Mesenchymal stem cell (in vitro differentiated cells and primary cell): ENCODE measurements at regions not wholly inside any gene's neighbourhood (a gene's known extent, or its start where the extent isn't known, plus 50 kb on each side); places are given as distances from the start of the nearest gene placed in this dataset.

Experiments used
- DNase-seq: peaks from one replicate; pipeline ENCODE4 v3.0.0-alpha.2; 2013
- H2AFZ ChIP-seq: one replicate; pipeline ENCODE4 v1.6.1; 2013; ENCODE audit warnings: low read depth, mild to moderate bottlenecking, control low read depth, inconsistent platforms, low read length, moderate library complexity
- H2AK5ac ChIP-seq: 2 replicates; pipeline ENCODE4 v1.6.1; 2013; ENCODE audit warnings: low read length, moderate library complexity, mild to moderate bottlenecking, inconsistent platforms; ENCODE audit not compliant: severe bottlenecking
- H2BK120ac ChIP-seq: one replicate; pipeline ENCODE4 v1.6.1; 2013; ENCODE audit warnings: low read depth, mild to moderate bottlenecking, inconsistent platforms, low read length, moderate library complexity
- H2BK12ac ChIP-seq, 2 experiments: one replicate each; pipeline ENCODE4 v1.6.1; 2013; ENCODE audit warnings: inconsistent platforms in 2 of 2, low read length in 2 of 2, mild to moderate bottlenecking in 2 of 2, moderate library complexity in 2 of 2, control low read depth in 1 of 2
- H2BK15ac ChIP-seq: one replicate; pipeline ENCODE4 v1.6.1; 2013; ENCODE audit warnings: mild to moderate bottlenecking, low read depth, inconsistent platforms; ENCODE audit not compliant: poor library complexity, severe bottlenecking
- H2BK5ac ChIP-seq: 2 replicates; pipeline ENCODE4 v1.6.1; 2013; ENCODE audit warnings: low read depth, mild to moderate bottlenecking, low read length, control low read depth, inconsistent platforms; ENCODE audit not compliant: poor library complexity, severe bottlenecking
- H3K14ac ChIP-seq, 2 experiments: one replicate each; pipeline ENCODE4 v1.6.1; 2013; ENCODE audit warnings: inconsistent platforms in 2 of 2, low read length in 2 of 2, control low read depth in 1 of 2, mild to moderate bottlenecking in 1 of 2, moderate library complexity in 1 of 2
- H3K18ac ChIP-seq, 2 experiments: one replicate each; pipeline ENCODE4 v1.6.1; 2013; ENCODE audit warnings: inconsistent platforms in 2 of 2, low read length in 2 of 2, control low read depth in 1 of 2, low read depth in 1 of 2, mild to moderate bottlenecking in 1 of 2
- H3K23ac ChIP-seq, 2 experiments: one replicate each; pipeline ENCODE4 v1.6.1; 2013; ENCODE audit warnings: inconsistent platforms in 2 of 2, low read length in 2 of 2, mild to moderate bottlenecking in 2 of 2, moderate library complexity in 2 of 2, control low read depth in 1 of 2
- H3K27ac ChIP-seq: 2 replicates; pipeline ENCODE4 v1.5.1; 2013; ENCODE audit warnings: mild to moderate bottlenecking, moderate library complexity, low read length, control low read depth, inconsistent platforms; ENCODE audit not compliant: poor library complexity, severe bottlenecking
- H3K27me3 ChIP-seq, 2 experiments: 2 replicates each; pipeline versions ENCODE4 v1.6.1 to v1.7.0; 2013; ENCODE audit warnings: low read length in 2 of 2, mild to moderate bottlenecking in 2 of 2, moderate library complexity in 2 of 2, control low read depth in 1 of 2, inconsistent platforms in 1 of 2; ENCODE audit not compliant: control insufficient read depth in 1 of 2, insufficient read depth in 1 of 2
- H3K36me3 ChIP-seq, 2 experiments: 2 replicates each; pipeline versions ENCODE4 v1.6.1 to v1.7.0; 2013; ENCODE audit warnings: low read length in 2 of 2, control low read depth in 1 of 2, inconsistent platforms in 1 of 2, low read depth in 1 of 2, mild to moderate bottlenecking in 1 of 2; ENCODE audit not compliant: insufficient read depth in 2 of 2, control insufficient read depth in 1 of 2
- H3K4ac ChIP-seq, 2 experiments: one replicate each; pipeline ENCODE4 v1.6.1; 2013; ENCODE audit warnings: inconsistent platforms in 2 of 2, low read length in 2 of 2, mild to moderate bottlenecking in 2 of 2, moderate library complexity in 2 of 2, control low read depth in 1 of 2, low read depth in 1 of 2
- H3K4me1 ChIP-seq: 2 replicates; pipeline ENCODE4 v1.6.1; 2013; ENCODE audit warnings: low read depth, low read length, control low read depth; ENCODE audit not compliant: control insufficient read depth, insufficient read depth
- H3K4me2 ChIP-seq: 2 replicates; pipeline ENCODE4 v1.6.1; 2013; ENCODE audit warnings: low read length, mild to moderate bottlenecking, inconsistent platforms; ENCODE audit not compliant: poor library complexity, severe bottlenecking
- H3K4me3 ChIP-seq, 2 experiments: 2 replicates each; pipeline versions ENCODE4 v1.5.1 to v1.7.0; 2013; ENCODE audit warnings: low read length in 2 of 2, mild to moderate bottlenecking in 2 of 2, control low read depth in 1 of 2, low read depth in 1 of 2; ENCODE audit not compliant: insufficient read depth in 1 of 2
- H3K79me1 ChIP-seq: replicated peaks from 2 replicates; pipeline ENCODE4 v1.6.1; 2013; ENCODE audit warnings: mild to moderate bottlenecking, control low read depth, low read length, inconsistent platforms; ENCODE audit not compliant: poor library complexity, severe bottlenecking
- H3K9ac ChIP-seq: 2 replicates; pipeline ENCODE4 v1.7.0; 2013; ENCODE audit warnings: mild to moderate bottlenecking, low read length, moderate library complexity
- H3K9me3 ChIP-seq: 2 replicates; pipeline ENCODE4 v1.7.0; 2013; ENCODE audit warnings: mild to moderate bottlenecking, low read length; ENCODE audit not compliant: control insufficient read depth
- H4K8ac ChIP-seq: one replicate; pipeline ENCODE4 v1.6.1; 2013; ENCODE audit warnings: inconsistent platforms, mild to moderate bottlenecking, low read length, moderate library complexity
- H4K91ac ChIP-seq: one replicate; pipeline ENCODE4 v1.6.1; 2013; ENCODE audit warnings: mild to moderate bottlenecking, low read length, inconsistent platforms
- WGBS: methylation state at CpG from one replicate; pipeline ENCODE4 v1.1.7; 2013; ENCODE audit warnings: mixed read lengths; 5-methylcytosine and 5-hydroxymethylcytosine counted together

DNA sequence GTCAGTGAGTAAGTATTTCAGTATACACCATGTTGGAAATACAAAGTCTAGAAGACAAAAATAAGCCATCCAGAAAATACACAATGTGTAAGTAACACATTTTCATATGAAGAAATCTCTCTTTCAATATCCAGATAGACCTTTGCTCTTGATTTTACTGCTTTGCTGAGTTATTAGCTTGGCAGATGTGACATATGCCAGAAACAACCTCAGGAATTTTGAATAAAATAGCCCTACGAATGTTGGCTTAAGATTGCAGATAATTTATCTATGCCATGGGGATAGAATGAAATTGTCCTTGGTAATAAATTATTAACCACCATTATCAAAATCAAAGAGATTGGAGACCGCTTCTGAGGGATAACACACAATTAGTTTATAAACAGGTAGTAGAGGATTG, 1036.9 kb upstream of the EPHA7 start:
- WGBS, result 89% methylated on average over 1 of the region's 2 CpGs
- H2AK5ac ChIP-seq, result no peak overlapping the region

DNA sequence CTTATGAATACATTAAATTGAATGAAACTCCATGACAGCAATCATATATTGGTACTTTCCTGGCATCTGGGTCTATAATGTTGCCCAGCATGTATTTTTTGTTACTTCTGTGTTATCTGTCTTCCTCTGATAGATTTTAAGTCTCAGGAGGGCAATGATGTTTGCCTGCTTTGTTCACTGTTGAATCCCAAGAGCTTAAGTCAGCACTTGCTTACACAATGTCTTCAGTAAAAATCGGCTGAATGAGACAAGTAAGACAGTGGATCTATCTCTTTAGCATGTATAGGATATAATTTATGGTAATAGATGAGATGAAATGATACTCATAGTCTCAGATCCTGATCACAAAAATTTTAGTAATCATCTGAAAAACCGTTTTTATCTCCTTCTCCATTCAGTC, 1034.9 kb upstream of the EPHA7 start:
- no CpG with 5 or more reads among the region's 2 CpGs for WGBS
- H2BK15ac ChIP-seq, result no peak overlapping the region
- no peak overlapping the region for H2BK5ac ChIP-seq
- H3K4me1 ChIP-seq, result no peaks in the 10 kb centered on the region
- H2AFZ ChIP-seq, result no peak overlapping the region
- no peak overlapping the region for H3K14ac ChIP-seq
- no peak overlapping the region for H3K4ac ChIP-seq
- no peaks in the 10 kb centered on the region for H3K9me3 ChIP-seq
- no peak for DNase-seq
- no peak overlapping the region for H2AK5ac ChIP-seq
- no peak overlapping the region for H4K8ac ChIP-seq
- no peak overlapping the region for H2BK120ac ChIP-seq
- H3K4me2 ChIP-seq, result no peak overlapping the region
- no peaks in the 10 kb centered on the region for H3K36me3 ChIP-seq
- H3K18ac ChIP-seq, result no peak overlapping the region
- H4K91ac ChIP-seq, result no peak overlapping the region
- H3K27me3 ChIP-seq, result no peaks in the 10 kb centered on the region
- no peak overlapping the region for H2BK12ac ChIP-seq
- H3K27ac ChIP-seq, result no peak overlapping the region
- no peak overlapping the region for H3K4me3 ChIP-seq
- H3K9ac ChIP-seq, result no peak overlapping the region
- H3K79me1 ChIP-seq, result no peaks in the 10 kb centered on the region
- no peak overlapping the region for H3K23ac ChIP-seq

More for the DNA sequence above, 1036.9 kb upstream of the EPHA7 start:
- Histone ChIP-seq H2BK120ac (no peak overlapping the region), H3K4ac (no peak overlapping the region), H3K18ac (no peak overlapping the region), H3K4me3 (no peak overlapping the region), H3K27ac (no peak overlapping the region), H3K79me1 (no peaks in the 10 kb centered on the region), H2BK5ac (no peak overlapping the region), H3K14ac (no peak overlapping the region), H2BK12ac (no peak overlapping the region), H3K4me1 (no peaks in the 10 kb centered on the region), H3K36me3 (no peaks in the 10 kb centered on the region), H4K91ac (no peak overlapping the region), H3K4me2 (no peak overlapping the region), H4K8ac (no peak overlapping the region), H3K27me3 (no peaks in the 10 kb centered on the region), H3K23ac (no peak overlapping the region), H2AFZ (no peak overlapping the region), H2BK15ac (no peak overlapping the region), H3K9me3 (no peaks in the 10 kb centered on the region), H3K9ac (no peak overlapping the region)
- no peak for DNase-seq

- no peak overlapping the region for H3K14ac ChIP-seq
- no peak overlapping the region for H3K27ac ChIP-seq
- no peaks in the 10 kb centered on the region for H3K79me1 ChIP-seq
- H2AK5ac ChIP-seq, result no peak overlapping the region
- no peak for DNase-seq
- H4K91ac ChIP-seq, result no peak overlapping the region
- H4K8ac ChIP-seq, result no peak overlapping the region
- no peak overlapping the region for H3K4me3 ChIP-seq
- H2BK12ac ChIP-seq, result no peak overlapping the region
- H2BK15ac ChIP-seq, result no peak overlapping the region
- H3K4me2 ChIP-seq, result no peak overlapping the region
- no peak overlapping the region for H3K4ac ChIP-seq
- H3K27me3 ChIP-seq, result no peaks in the 10 kb centered on the region
- no peaks in the 10 kb centered on the region for H3K36me3 ChIP-seq
- no peak overlapping the region for H2BK5ac ChIP-seq
- 95% methylated on average over 3 of the region's 3 CpGs for WGBS
- H3K9ac ChIP-seq, result no peak overlapping the region
- no peaks in the 10 kb centered on the region for H3K4me1 ChIP-seq
- H2BK120ac ChIP-seq, result no peak overlapping the region
- H2AFZ ChIP-seq, result no peak overlapping the region
- no peaks in the 10 kb centered on the region for H3K9me3 ChIP-seq
- H3K23ac ChIP-seq, result no peak overlapping the region
- no peak overlapping the region for H3K18ac ChIP-seq
Measured at GRCh38 chr6:94446120-94446519, 1026.8 kb upstream of the EPHA7 start.

- Histone ChIP-seq H3K4ac (no peak overlapping the region), H3K27me3 (no peaks in the 10 kb centered on the region), H2AK5ac (no peak overlapping the region), H3K9me3 (no peaks in the 10 kb centered on the region), H3K9ac (no peak overlapping the region), H3K4me1 (no peaks in the 10 kb centered on the region), H2BK120ac (no peak overlapping the region), H2BK5ac (no peak overlapping the region), H4K91ac (no peak overlapping the region), H3K14ac (no peak overlapping the region), H3K4me2 (no peak overlapping the region), H3K4me3 (no peak overlapping the region), H2BK15ac (no peak overlapping the region), H3K79me1 (no peaks in the 10 kb centered on the region), H3K27ac (no peak overlapping the region), H4K8ac (no peak overlapping the region), H2AFZ (no peak overlapping the region), H2BK12ac (no peak overlapping the region), H3K18ac (no peak overlapping the region), H3K36me3 (no peaks in the 10 kb centered on the region), H3K23ac (no peak overlapping the region)
- WGBS, result 88% methylated on average over 2 of the region's 2 CpGs
- no peak for DNase-seq
Measured at GRCh38 chr6:94443701-94444100, 1024.3 kb upstream of the EPHA7 start.
